SK-N-SH (cell line): ENCODE measurements at regions not wholly inside any gene's neighbourhood (a gene's known extent, or its start where the extent isn't known, plus 50 kb on each side); places are given as distances from the start of the nearest gene placed in this dataset.

ENCODE experiments used
- CTCF ChIA-PET: fragments of 300-600, 350-600 bp; formaldehyde crosslinking; extraction: SDS; loops from one replicate; lab custom pipeline; 2021; lab: Yijun Ruan, JAX
- POLR2A ChIA-PET: fragments of 350-600 bp; sonication (Branson Sonifier 250); formaldehyde crosslinking; extraction: SDS; loops from one replicate; lab custom pipeline; 2020; ENCODE audit warnings: antibody characterized with exemption, inconsistent platforms; lab: Yijun Ruan, JAX
- DNase-seq: peaks from one replicate; pipeline ENCODE4 v3.0.0; 2012
- H2AFZ ChIP-seq: fragments of 200-600 bp; sonication (generic); 2 replicates; pipeline ENCODE4 v1.8.1; 2016; ENCODE audit warnings: antibody characterized with exemption, mild to moderate bottlenecking, low read depth
- H3F3A ChIP-seq: fragments of 200-600 bp; sonication (generic); replicated peaks from 2 replicates; pipeline ENCODE3; 2016; ENCODE audit warnings: antibody characterized with exemption, mild to moderate bottlenecking; ENCODE audit not compliant: insufficient read depth
- H3K27ac ChIP-seq, 2 experiments: fragments of 200-500 bp in 1 of 2; fragments of 200-600 bp in 1 of 2; sonication (Bioruptor generic) in 1 of 2; sonication (generic), shearing (Covaris generic) in 1 of 2; 2 replicates each; pipeline versions ENCODE4 v1.5.1 to v1.6.1; 2014 to 2016; ENCODE audit warnings: low read depth in 2 of 2, inconsistent platforms in 1 of 2, low read length in 1 of 2, mild to moderate bottlenecking in 1 of 2, mixed read lengths in 1 of 2
- H3K27me3 ChIP-seq: fragments of 200-600 bp; sonication (generic), shearing (Covaris generic); 2 replicates; pipeline ENCODE4 v1.6.1; 2016; ENCODE audit warnings: mixed run types; ENCODE audit not compliant: insufficient read depth
- H3K36me3 ChIP-seq, 2 experiments: fragments of 200-500 bp in 1 of 2; fragments of 200-600 bp in 1 of 2; sonication (Bioruptor generic) in 1 of 2; sonication (generic) in 1 of 2; replicated peaks in 1 of 2; 2 replicates each; pipeline versions ENCODE3 to v1.5.1; 2014 to 2016; ENCODE audit warnings: low read length in 1 of 2, mild to moderate bottlenecking in 1 of 2; ENCODE audit not compliant: insufficient read depth in 2 of 2, control insufficient read depth in 1 of 2
- H3K4me1 ChIP-seq, 2 experiments: fragments of 200-500 bp in 1 of 2; fragments of 200-600 bp in 1 of 2; sonication (Bioruptor generic) in 1 of 2; sonication (generic), shearing (Covaris generic) in 1 of 2; 2 replicates each; pipeline versions ENCODE4 v1.5.1 to v1.6.1; 2014 to 2016; ENCODE audit warnings: low read depth in 1 of 2, low read length in 1 of 2, mixed run types in 1 of 2; ENCODE audit not compliant: insufficient read depth in 2 of 2, control insufficient read depth in 1 of 2
- H3K4me2 ChIP-seq: fragments of 200-600 bp; sonication (generic), shearing (Covaris generic); 2 replicates; pipeline ENCODE4 v1.6.1; 2017; ENCODE audit warnings: mixed run types
- H3K4me3 ChIP-seq, 2 experiments: fragments of 200-500 bp in 1 of 2; fragments of 200-600 bp in 1 of 2; sonication (Bioruptor generic) in 1 of 2; sonication (generic), shearing (Covaris generic) in 1 of 2; 2 replicates each; pipeline versions ENCODE4 v1.5.1 to v1.8.1; 2014 to 2016; ENCODE audit warnings: low read depth in 2 of 2, inconsistent platforms in 1 of 2, low read length in 1 of 2, mild to moderate bottlenecking in 1 of 2, mixed read lengths in 1 of 2, moderate library complexity in 1 of 2
- H3K79me2 ChIP-seq: fragments of 200-600 bp; sonication (generic); 2 replicates; pipeline ENCODE4 v1.8.1; 2017; ENCODE audit warnings: mild to moderate bottlenecking; ENCODE audit not compliant: insufficient read depth
- H3K9ac ChIP-seq: fragments of 200-600 bp; sonication (generic); 2 replicates; pipeline ENCODE4 v1.6.1; 2017; ENCODE audit warnings: mixed run types
- H3K9me2 ChIP-seq: fragments of 200-600 bp; sonication (generic); 2 replicates; pipeline ENCODE4 v1.6.1; 2017; ENCODE audit warnings: mixed run types
- H3K9me3 ChIP-seq: fragments of 200-600 bp; sonication (generic); 2 replicates; pipeline ENCODE4 v1.6.1; 2017; ENCODE audit warnings: mixed run types, mild to moderate bottlenecking, moderate library complexity
- H4K20me1 ChIP-seq: fragments of 200-600 bp; sonication (generic); 2 replicates; pipeline ENCODE4 v1.6.1; 2017; ENCODE audit warnings: mild to moderate bottlenecking, mixed run types; ENCODE audit not compliant: insufficient read depth
- CTCF ChIP-seq: fragments of 200-600 bp; sonication (generic); IDR thresholded peaks from 2 replicates; pipeline ENCODE4 v1.6.1; 2017; ENCODE audit warnings: antibody characterized with exemption, mild to moderate bottlenecking, moderate library complexity
- EP300 ChIP-seq, 2 experiments: IDR thresholded peaks; 2 replicates each; pipeline versions ENCODE4 v1.4.0 to v1.6.1; 2012; ENCODE audit warnings: borderline replicate concordance in 1 of 2, low read depth in 1 of 2, low read length in 1 of 2
- EZH2phosphoT487 ChIP-seq: fragments of 200-600 bp; sonication (generic); IDR thresholded peaks from 2 replicates; pipeline ENCODE4 v1.6.1; 2017; ENCODE audit warnings: low read depth, mixed run types, mild to moderate bottlenecking, antibody characterized with exemption, moderate library complexity, borderline replicate concordance
- FOXJ3 ChIP-seq: sonication (generic); formaldehyde crosslinking; IDR thresholded peaks from 2 replicates; pipeline ENCODE4 v1.5.1; 2020; ENCODE audit warnings: mild to moderate bottlenecking, missing genetic modification reagents
- FOXM1 ChIP-seq: IDR thresholded peaks from 2 replicates; pipeline ENCODE4 v1.4.0; 2012; ENCODE audit warnings: low read depth, mild to moderate bottlenecking
- JUND ChIP-seq: IDR thresholded peaks from 2 replicates; pipeline ENCODE4 v1.4.0; 2012
- MAX ChIP-seq: IDR thresholded peaks from 2 replicates; pipeline ENCODE4 v1.4.0; 2012; ENCODE audit warnings: low read depth
- MEF2A ChIP-seq: IDR thresholded peaks from 2 replicates; pipeline ENCODE4 v1.4.0; 2012; ENCODE audit warnings: low read depth, borderline replicate concordance
- MXI1 ChIP-seq: IDR thresholded peaks from 2 replicates; pipeline ENCODE4 v1.6.1; 2012; ENCODE audit warnings: mild to moderate bottlenecking, low read depth, low read length, improper control_type of control experiment
- NFIC ChIP-seq: IDR thresholded peaks from 2 replicates; pipeline ENCODE4 v1.4.0; 2012; ENCODE audit warnings: borderline replicate concordance
- NRF1 ChIP-seq: IDR thresholded peaks from 2 replicates; pipeline ENCODE4 v1.6.1; 2012; ENCODE audit warnings: low read depth, mild to moderate bottlenecking, low read length
- PBX3 ChIP-seq: IDR thresholded peaks from 2 replicates; pipeline ENCODE4; 2012
- POLR2AphosphoS5 ChIP-seq: IDR thresholded peaks from 2 replicates; pipeline ENCODE4 v1.6.1; 2012; ENCODE audit warnings: low read depth, low read length
- RAD21 ChIP-seq: IDR thresholded peaks from 2 replicates; pipeline ENCODE4 v1.6.1; 2012; ENCODE audit warnings: mild to moderate bottlenecking, low read length
- RCOR1 ChIP-seq: fragments of 150-350 bp; IDR thresholded peaks from 2 replicates; pipeline ENCODE4 v1.6.1; 2017; ENCODE audit warnings: antibody characterized with exemption, low read length
- SIN3A ChIP-seq: IDR thresholded peaks from 2 replicates; pipeline ENCODE4 v1.6.1; 2012; ENCODE audit warnings: low read depth, mild to moderate bottlenecking, low read length, moderate library complexity, borderline replicate concordance
- SMC3 ChIP-seq: IDR thresholded peaks from 2 replicates; pipeline ENCODE4 v1.6.1; 2012; ENCODE audit warnings: low read depth, low read length, improper control_type of control experiment
- TAF1 ChIP-seq: IDR thresholded peaks from 2 replicates; pipeline ENCODE4 v1.6.1; 2012; ENCODE audit warnings: low read depth, mild to moderate bottlenecking, low read length, moderate library complexity, borderline replicate concordance
- TCF12 ChIP-seq: IDR thresholded peaks from 2 replicates; pipeline ENCODE4 v1.4.0; 2012
- TEAD4 ChIP-seq: IDR thresholded peaks from 2 replicates; pipeline ENCODE4 v1.4.0; 2012; ENCODE audit warnings: mild to moderate bottlenecking, borderline replicate concordance; ENCODE audit not compliant: insufficient read depth
- YY1 ChIP-seq: IDR thresholded peaks from 2 replicates; pipeline ENCODE4 v1.4.0; 2012; ENCODE audit warnings: low read depth, mild to moderate bottlenecking
- WGBS: methylation state at CpG from one replicate; pipeline ENCODE4 v1.1.6; 2017; ENCODE audit warnings: low lambda C conversion rate; 5-methylcytosine and 5-hydroxymethylcytosine counted together

- Histone ChIP-seq H3K4me3 (no peak overlapping the region), H3K36me3 (peaks cover 0 to 8% of the 10 kb centered on the region in 2 experiments), H3K79me2 (peaks cover 100% of the 10 kb centered on the region), H3K4me1 (peaks cover 81 to 82% of the 10 kb centered on the region in 2 experiments), H3F3A (peaks cover 52% of the 10 kb centered on the region), H2AFZ (no peak overlapping the region), H3K9ac (peak overlapping the region; percentile 30; the same call in 1 of the 2 replicates), H3K9me2 (no peaks in the 10 kb centered on the region), H4K20me1 (peaks cover 71% of the 10 kb centered on the region), H3K4me2 (peak overlapping the region; percentile 62), H3K9me3 (no peaks in the 10 kb centered on the region), H3K27ac (peak overlapping the region; percentile 82 to 95), H3K27me3 (no peaks in the 10 kb centered on the region)
- WGBS: 92% methylated on average over 12 of the region's 17 CpGs
- CTCF ChIA-PET: interaction anchor here (0.8 to 1.6 kb wide), 9 partner anchors 20 to 478 kb away, joined by 3 to 5 read pairs (median 4); no protein-coding TSS in a partner anchor
- DNase-seq: peak; percentile 68
- TF ChIP-seq CTCF (peak; percentile 36), RCOR1 (peak; percentile 27; the same call in 1 of the 2 replicates), RAD21 (peak; percentile 51), TCF12 (no peak)
- POLR2A ChIA-PET: interaction anchor here (2.2 kb wide), 1 partner anchor 56 kb away, joined by 6 read pairs; no protein-coding TSS in a partner anchor
Measured at GRCh38 chr12:124510301-124510970, 57.0 kb downstream of the NCOR2 start.

GRCh38 chr12:124509676-124510300, 57.6 kb downstream of the NCOR2 start:
- CTCF ChIA-PET: interaction anchor here (0.7 to 1.6 kb wide), 12 partner anchors 20 to 477 kb away, joined by 3 to 5 read pairs (median 3); no protein-coding TSS in a partner anchor
- POLR2A ChIA-PET: interaction anchor here (0.8 to 2.2 kb wide), 4 partner anchors 10 to 56 kb away, joined by 3 to 6 read pairs (median 4); no protein-coding TSS in a partner anchor
- Histone ChIP-seq H3K9me2 (no peaks in the 10 kb centered on the region), H3K36me3 (peaks cover 3 to 8% of the 10 kb centered on the region in 2 experiments), H3K9me3 (no peaks in the 10 kb centered on the region), H3K4me2 (peak overlapping the region; percentile 62), H3K9ac (peak overlapping the region; percentile 30; the same call in 1 of the 2 replicates), H3K27ac (peak overlapping the region; percentile 82 to 95), H4K20me1 (peaks cover 78% of the 10 kb centered on the region), H3K27me3 (no peaks in the 10 kb centered on the region), H2AFZ (no peak overlapping the region), H3K4me1 (peaks cover 83 to 87% of the 10 kb centered on the region in 2 experiments), H3K79me2 (peaks cover 100% of the 10 kb centered on the region), H3F3A (peaks cover 50% of the 10 kb centered on the region), H3K4me3 (no peak overlapping the region)
- DNase-seq: peak; percentile 79
- 20% methylated on average over 2 of the region's 16 CpGs for WGBS
- TF ChIP-seq NFIC (peak; percentile 17; the same call in 1 of the 2 replicates), EZH2phosphoT487 (no peak), MXI1 (peak; percentile 64; the same call in 1 of the 2 replicates), TCF12 (peak; percentile 53), YY1 (no peak), SIN3A (0 out of 2 replicates have a peak, but pooled peaks have one; percentile 17), NRF1 (no peak), FOXJ3 (peak; percentile 64; the same call in 1 of the 2 replicates), EP300 (IDR thresholded peaks at IDR 0.05; ENCODE audit: borderline replicate concordance in 1 of 2, low read depth in 1 of 2, low read length in 1 of 2) (peak in 1 of 2 experiments; percentile 38; a peak in 3 of 4 replicates), MEF2A (no peak), JUND (no peak), MAX (peak; percentile 76), TAF1 (no peak), PBX3 (no peak; the same call in 1 of the 2 replicates), SMC3 (no peak), FOXM1 (no peak), TEAD4 (no peak), POLR2AphosphoS5 (no peak), CTCF (no peak)
